Tibial nerve (tissue), 4 donors: ENCODE measurements at regions not wholly inside any gene's neighbourhood (a gene's known extent, or its start where the extent isn't known, plus 50 kb on each side); places are given as distances from the start of the nearest gene placed in this dataset.

Source experiments
- EP300 ChIP-seq, 2 donors: sonication (generic); formaldehyde crosslinking; IDR thresholded peaks; one replicate each; pipeline ENCODE4 v1.6.1; 2017; ENCODE audit warnings: antibody characterized with exemption in 2 of 2, mild to moderate bottlenecking in 1 of 2
- POLR2A ChIP-seq, 2 donors: fragments of 450-650 bp; IDR thresholded peaks; one replicate each; pipeline ENCODE4 v1.6.1; 2017; ENCODE audit warnings: antibody characterized with exemption in 2 of 2, mild to moderate bottlenecking in 2 of 2, moderate library complexity in 2 of 2
- TF ChIP-seq, protein P1 (sequence below), 5 experiments: fragments of 200-600 bp in 3 of 5; fragments of 450-650 bp in 2 of 5; sonication (generic) in 3 of 5; IDR thresholded peaks; one replicate each; pipeline ENCODE4 v1.5.1; 2016 to 2019; ENCODE audit warnings: antibody characterized with exemption in 5 of 5, mild to moderate bottlenecking in 3 of 5, moderate library complexity in 2 of 5

DNA sequence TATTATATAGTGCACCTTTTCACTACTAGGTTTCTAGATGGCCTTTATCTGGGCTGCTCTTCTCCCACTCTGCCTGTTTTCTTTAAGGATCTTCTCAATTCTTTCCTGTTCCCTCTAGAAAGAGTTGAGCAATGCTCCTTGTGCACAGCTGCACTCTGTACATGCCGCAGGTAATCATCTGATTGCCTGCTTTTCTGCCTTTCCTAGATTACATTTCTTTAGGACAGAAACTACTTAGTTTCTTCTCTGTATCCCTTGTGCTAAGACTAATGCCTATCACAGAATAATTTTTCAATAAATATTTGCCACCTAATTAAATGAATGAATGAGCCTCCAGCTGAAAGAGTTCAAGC is 802.4 kb upstream of the ID2 start:
- TF ChIP-seq, protein P1, sequence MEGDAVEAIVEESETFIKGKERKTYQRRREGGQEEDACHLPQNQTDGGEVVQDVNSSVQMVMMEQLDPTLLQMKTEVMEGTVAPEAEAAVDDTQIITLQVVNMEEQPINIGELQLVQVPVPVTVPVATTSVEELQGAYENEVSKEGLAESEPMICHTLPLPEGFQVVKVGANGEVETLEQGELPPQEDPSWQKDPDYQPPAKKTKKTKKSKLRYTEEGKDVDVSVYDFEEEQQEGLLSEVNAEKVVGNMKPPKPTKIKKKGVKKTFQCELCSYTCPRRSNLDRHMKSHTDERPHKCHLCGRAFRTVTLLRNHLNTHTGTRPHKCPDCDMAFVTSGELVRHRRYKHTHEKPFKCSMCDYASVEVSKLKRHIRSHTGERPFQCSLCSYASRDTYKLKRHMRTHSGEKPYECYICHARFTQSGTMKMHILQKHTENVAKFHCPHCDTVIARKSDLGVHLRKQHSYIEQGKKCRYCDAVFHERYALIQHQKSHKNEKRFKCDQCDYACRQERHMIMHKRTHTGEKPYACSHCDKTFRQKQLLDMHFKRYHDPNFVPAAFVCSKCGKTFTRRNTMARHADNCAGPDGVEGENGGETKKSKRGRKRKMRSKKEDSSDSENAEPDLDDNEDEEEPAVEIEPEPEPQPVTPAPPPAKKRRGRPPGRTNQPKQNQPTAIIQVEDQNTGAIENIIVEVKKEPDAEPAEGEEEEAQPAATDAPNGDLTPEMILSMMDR (IDR thresholded peaks at IDR 0.05): no peak
- no peak for TF ChIP-seq POLR2A (IDR thresholded peaks at IDR 0.05)
- TF ChIP-seq EP300 (IDR thresholded peaks at IDR 0.05): no peak
